ENCODE measurements at regions not wholly inside any gene's neighbourhood (a gene's known extent, or its start where the extent isn't known, plus 50 kb on each side); places are given as distances from the start of the nearest gene placed in this dataset.

DNA sequence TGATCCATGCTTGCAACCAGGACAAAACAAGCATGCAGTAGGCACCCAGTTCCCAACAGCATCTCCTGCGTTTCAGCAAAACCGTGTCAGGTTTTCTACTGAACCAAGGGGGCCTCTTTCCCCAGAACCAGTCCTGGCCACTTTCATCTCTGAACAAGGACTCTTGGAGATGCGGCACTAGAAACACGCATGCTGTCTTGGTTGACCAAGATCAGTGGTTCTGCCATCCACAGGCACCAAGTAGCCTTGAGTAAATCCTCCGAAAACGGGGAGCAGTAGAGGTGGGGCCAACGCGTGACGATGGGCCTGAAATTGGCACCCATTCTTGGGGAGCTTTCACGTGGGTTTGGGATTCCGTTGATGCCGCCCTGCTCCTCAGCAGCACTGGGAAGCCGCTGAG, 62.5 kb upstream of the AJAP1 start:
- no peaks in the 10 kb centered on the region for H3K4me1 ChIP-seq
- intact Hi-C loops (cut with DNase I): no loop called here
- no peak for TF ChIP-seq POLR2A (IDR thresholded peaks at IDR 0.05)
- TF ChIP-seq, protein P1, sequence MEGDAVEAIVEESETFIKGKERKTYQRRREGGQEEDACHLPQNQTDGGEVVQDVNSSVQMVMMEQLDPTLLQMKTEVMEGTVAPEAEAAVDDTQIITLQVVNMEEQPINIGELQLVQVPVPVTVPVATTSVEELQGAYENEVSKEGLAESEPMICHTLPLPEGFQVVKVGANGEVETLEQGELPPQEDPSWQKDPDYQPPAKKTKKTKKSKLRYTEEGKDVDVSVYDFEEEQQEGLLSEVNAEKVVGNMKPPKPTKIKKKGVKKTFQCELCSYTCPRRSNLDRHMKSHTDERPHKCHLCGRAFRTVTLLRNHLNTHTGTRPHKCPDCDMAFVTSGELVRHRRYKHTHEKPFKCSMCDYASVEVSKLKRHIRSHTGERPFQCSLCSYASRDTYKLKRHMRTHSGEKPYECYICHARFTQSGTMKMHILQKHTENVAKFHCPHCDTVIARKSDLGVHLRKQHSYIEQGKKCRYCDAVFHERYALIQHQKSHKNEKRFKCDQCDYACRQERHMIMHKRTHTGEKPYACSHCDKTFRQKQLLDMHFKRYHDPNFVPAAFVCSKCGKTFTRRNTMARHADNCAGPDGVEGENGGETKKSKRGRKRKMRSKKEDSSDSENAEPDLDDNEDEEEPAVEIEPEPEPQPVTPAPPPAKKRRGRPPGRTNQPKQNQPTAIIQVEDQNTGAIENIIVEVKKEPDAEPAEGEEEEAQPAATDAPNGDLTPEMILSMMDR (IDR thresholded peaks at IDR 0.05): no peak
- H3K27ac ChIP-seq: no peak overlapping the region
- DNase-seq (no peak), ATAC-seq (no peak)
- H3K4me3 ChIP-seq: no peak overlapping the region
- WGBS (ENCODE audit: insufficient coverage, low coverage, low lambda C conversion rate, missing lambda C conversion rate): 74% methylated on average over 6 of the region's 13 CpGs
- H3K9me3 ChIP-seq: no peaks in the 10 kb centered on the region
- H3K36me3 ChIP-seq: no peaks in the 10 kb centered on the region
- H3K27me3 ChIP-seq: no peaks in the 10 kb centered on the region

DNA sequence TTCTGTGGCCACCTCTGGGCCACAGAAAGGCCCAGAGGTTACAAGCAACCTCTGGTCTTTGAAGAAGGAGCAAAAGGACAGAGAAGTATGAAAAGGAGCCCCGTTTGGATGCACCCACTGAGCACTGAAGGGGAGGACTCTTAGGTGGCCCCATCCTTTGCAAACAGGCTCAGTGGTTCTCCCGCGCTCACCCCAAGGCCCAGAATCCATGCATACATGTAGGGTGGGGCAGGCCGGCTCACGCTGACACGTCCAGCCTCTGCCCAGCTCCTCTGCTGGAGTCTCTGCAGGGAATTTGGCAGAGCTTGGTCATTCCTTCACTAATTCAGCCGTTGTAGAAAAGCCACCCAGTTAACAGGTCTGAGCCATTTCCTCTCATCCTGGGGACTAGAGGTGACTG, 61.3 kb upstream of the AJAP1 start:
- no peak overlapping the region for H3K4me3 ChIP-seq
- H3K4me1 ChIP-seq: no peaks in the 10 kb centered on the region
- H3K27me3 ChIP-seq: no peaks in the 10 kb centered on the region
- H3K9me3 ChIP-seq: no peaks in the 10 kb centered on the region
- no peak overlapping the region for H3K27ac ChIP-seq
- ATAC-seq: no peak
- TF ChIP-seq, protein P1 (IDR thresholded peaks at IDR 0.05): no peak
- TF ChIP-seq POLR2A (IDR thresholded peaks at IDR 0.05): no peak
- DNase-seq: no peak
- no peaks in the 10 kb centered on the region for H3K36me3 ChIP-seq
- WGBS (ENCODE audit: insufficient coverage, low coverage, low lambda C conversion rate, missing lambda C conversion rate): 81% methylated on average over 3 of the region's 7 CpGs
- intact Hi-C loops (cut with DNase I): no loop called here

DNA sequence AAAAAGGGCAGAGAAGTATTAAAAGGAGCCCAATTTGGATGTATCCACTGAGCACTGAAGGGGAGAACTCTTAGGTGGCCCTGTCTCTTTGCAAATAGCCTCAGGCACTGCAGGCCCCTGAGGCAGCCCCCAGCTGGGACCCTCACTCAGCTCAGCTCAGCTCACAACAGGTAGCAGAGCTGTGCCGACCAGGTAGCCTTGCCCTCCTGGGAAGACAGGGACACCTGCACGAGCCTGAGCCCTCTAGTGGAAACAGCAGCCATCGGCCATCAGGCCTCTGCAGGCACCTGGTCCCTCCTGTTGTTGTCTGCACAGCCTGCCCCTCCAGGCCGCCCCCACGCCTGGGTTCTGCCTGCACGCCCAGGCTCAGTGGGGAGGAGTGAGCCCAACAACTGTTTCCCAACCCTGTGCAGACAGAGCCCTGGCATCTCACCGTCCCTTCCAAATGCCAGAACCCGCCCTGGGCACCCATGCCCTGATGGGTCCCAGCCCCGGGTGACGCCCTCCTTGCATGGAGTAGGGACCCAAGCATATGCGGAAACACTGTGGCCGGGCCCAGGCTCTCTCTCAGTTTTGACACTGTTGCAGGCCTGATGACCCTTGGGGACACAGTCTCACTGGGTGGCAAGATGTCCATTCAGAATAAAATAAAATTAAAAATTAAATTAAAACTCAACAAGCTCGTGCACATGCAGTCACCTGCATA, 60.0 kb upstream of the AJAP1 start:
- no peaks in the 10 kb centered on the region for H3K36me3 ChIP-seq
- H3K4me1 ChIP-seq: no peaks in the 10 kb centered on the region
- 81% methylated on average over 5 of the region's 13 CpGs for WGBS (ENCODE audit: insufficient coverage, low coverage, low lambda C conversion rate, missing lambda C conversion rate)
- intact Hi-C loops (cut with DNase I): no loop called here
- no peak overlapping the region for H3K4me3 ChIP-seq
- no peaks in the 10 kb centered on the region for H3K27me3 ChIP-seq
- H3K27ac ChIP-seq: no peak overlapping the region
- DNase-seq (no peak), ATAC-seq (peak in 3 of 4 donors; percentile 22 to 54 (median 36))
- TF ChIP-seq POLR2A (IDR thresholded peaks at IDR 0.05): no peak
- TF ChIP-seq, protein P1 (IDR thresholded peaks at IDR 0.05): peak in 2 of 4 donors; percentile 15 to 23
- H3K9me3 ChIP-seq: no peaks in the 10 kb centered on the region

DNA sequence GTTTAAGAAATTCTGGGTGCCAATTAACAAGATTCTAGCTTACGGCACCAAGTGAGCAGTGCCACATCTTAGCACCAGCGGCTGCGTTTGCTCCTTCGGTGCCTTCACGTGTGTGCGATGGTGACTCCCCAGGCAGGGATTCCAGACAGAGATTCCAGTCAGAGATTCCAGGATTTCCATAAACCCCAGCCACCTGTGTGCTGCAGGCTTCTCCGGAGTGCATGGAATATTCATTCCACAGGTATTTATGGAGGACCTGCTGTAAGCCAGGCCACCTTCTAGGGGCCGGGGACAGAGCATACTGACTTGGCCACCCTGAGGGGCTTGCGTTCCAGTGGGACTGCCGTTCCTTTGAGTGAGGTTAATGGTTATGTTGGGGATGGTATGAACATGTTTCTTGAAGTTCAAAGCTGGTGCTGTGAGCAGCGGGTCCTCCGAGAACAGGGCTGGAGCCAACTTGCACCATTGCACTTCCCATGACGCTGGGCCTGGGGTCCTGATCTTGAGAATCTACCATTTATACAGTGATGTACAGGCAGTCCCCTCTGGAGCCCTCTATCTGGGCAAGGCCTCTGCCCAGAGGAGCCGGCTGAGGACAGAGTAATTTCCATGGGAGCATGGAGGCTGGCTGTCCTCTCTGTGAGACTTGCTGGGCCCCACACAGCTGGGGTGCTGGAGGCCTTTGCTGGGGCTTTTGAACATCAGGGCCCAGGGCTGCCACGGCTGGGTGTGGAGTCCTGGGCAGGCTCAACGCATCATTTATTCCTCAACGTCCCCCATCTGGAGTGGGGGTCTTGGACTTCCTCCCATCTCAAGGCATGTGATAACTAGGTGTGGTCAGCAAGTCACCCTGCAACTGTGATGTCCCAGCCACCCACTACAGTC, 58.8 kb upstream of the AJAP1 start:
- H3K36me3 ChIP-seq: no peaks in the 10 kb centered on the region
- intact Hi-C loops (cut with DNase I): no loop called here
- no peaks in the 10 kb centered on the region for H3K27me3 ChIP-seq
- no peaks in the 10 kb centered on the region for H3K9me3 ChIP-seq
- WGBS (ENCODE audit: insufficient coverage, low coverage, low lambda C conversion rate, missing lambda C conversion rate): 80% methylated on average over 9 of the region's 17 CpGs
- ATAC-seq (no peak), DNase-seq (no peak)
- H3K4me3 ChIP-seq: no peak overlapping the region
- H3K27ac ChIP-seq: no peak overlapping the region
- no peaks in the 10 kb centered on the region for H3K4me1 ChIP-seq
- TF ChIP-seq, protein P1 (IDR thresholded peaks at IDR 0.05): no peak
- TF ChIP-seq POLR2A (IDR thresholded peaks at IDR 0.05): no peak

Data from right lobe of liver (tissue), 6 donors.